ENCODE measurements at regions not wholly inside any gene's neighbourhood (a gene's known extent, or its start where the extent isn't known, plus 50 kb on each side); places are given as distances from the start of the nearest gene placed in this dataset.

DNA sequence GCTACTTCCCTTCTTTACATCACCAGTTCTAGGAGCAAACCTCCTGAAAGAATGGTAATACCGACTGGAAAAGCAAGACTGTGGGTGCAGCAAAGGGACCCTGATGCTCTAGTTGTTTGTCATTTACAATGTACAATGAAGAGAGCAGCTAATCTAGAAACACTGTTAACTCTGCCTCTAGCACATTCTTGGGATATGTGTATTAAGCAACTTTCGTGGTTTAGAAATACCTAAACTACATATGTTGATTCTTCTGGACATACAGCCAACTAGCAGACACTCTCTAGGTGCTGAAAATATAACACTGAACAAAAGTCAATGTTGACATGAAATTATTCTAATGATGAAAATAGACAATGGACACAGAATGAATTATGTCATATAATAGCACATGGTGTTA lies 440.3 kb upstream of the MC4R start:
- H3K4me1 Mint-ChIP-seq, result peaks cover 3% of the 10 kb centered on the region
- H3K4me3 ChIP-seq (ENCODE audit: low read length), result no peak overlapping the region
- H3K4me3 Mint-ChIP-seq, result no peak overlapping the region
- no peaks in the 10 kb centered on the region for H3K27me3 ChIP-seq (ENCODE audit: control insufficient read depth, insufficient read depth, low read length, poor library complexity, severe bottlenecking)
- TF ChIP-seq, protein P1, sequence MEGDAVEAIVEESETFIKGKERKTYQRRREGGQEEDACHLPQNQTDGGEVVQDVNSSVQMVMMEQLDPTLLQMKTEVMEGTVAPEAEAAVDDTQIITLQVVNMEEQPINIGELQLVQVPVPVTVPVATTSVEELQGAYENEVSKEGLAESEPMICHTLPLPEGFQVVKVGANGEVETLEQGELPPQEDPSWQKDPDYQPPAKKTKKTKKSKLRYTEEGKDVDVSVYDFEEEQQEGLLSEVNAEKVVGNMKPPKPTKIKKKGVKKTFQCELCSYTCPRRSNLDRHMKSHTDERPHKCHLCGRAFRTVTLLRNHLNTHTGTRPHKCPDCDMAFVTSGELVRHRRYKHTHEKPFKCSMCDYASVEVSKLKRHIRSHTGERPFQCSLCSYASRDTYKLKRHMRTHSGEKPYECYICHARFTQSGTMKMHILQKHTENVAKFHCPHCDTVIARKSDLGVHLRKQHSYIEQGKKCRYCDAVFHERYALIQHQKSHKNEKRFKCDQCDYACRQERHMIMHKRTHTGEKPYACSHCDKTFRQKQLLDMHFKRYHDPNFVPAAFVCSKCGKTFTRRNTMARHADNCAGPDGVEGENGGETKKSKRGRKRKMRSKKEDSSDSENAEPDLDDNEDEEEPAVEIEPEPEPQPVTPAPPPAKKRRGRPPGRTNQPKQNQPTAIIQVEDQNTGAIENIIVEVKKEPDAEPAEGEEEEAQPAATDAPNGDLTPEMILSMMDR (conservative IDR thresholded peaks at IDR 0.05), result no peak
- no peaks in the 10 kb centered on the region for H3K9me3 ChIP-seq (ENCODE audit: control insufficient read depth, low read length)
- H3K27me3 Mint-ChIP-seq (ENCODE audit: insufficient read depth), result no peaks in the 10 kb centered on the region
- no peaks in the 10 kb centered on the region for H3K36me3 Mint-ChIP-seq (ENCODE audit: low read depth)
- H3K27ac ChIP-seq (ENCODE audit: low read depth, low read length), result no peak overlapping the region
- no peaks in the 10 kb centered on the region for H3K36me3 ChIP-seq (ENCODE audit: control insufficient read depth, insufficient read depth, low read length)
- H3K4me1 ChIP-seq (ENCODE audit: control insufficient read depth, insufficient read depth, low read length), result no peaks in the 10 kb centered on the region
- no peak overlapping the region for H3K9ac ChIP-seq (ENCODE audit: extremely low read depth, low read length, poor library complexity, severe bottlenecking)
- no peaks in the 10 kb centered on the region for H3K9me3 Mint-ChIP-seq
- no peak for DNase-seq
- no peak overlapping the region for H3K27ac Mint-ChIP-seq
- WGBS, 2 experiments (ENCODE audit: insufficient coverage in 1 of 2, insufficient read length in 1 of 2), result 100% methylated on average over 2 of the region's 2 CpGs; no CpG with 5 or more reads in 1 of the 2 experiments

DNA sequence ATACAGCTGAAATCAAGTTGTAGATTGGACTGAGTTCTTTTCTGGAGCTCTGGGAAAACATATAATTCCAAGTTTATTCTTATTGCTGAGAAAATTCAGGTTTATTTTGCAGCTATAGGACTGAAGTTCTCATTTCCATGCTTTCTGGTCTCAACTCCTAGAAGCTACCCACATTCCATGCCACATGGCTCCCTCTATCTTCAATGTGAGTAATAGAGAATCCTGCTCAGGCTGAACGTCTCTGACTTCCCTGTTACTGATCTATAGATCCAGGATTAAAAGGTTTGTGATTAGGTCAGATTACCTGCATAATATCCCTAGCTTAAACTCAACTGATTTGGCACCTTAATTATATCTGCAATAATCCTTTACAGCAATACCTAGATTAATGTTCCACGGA lies 453.8 kb upstream of the MC4R start:
- no peak for DNase-seq
- Mint-ChIP-seq H3K4me1 (no peaks in the 10 kb centered on the region), H3K27ac (no peak overlapping the region), H3K36me3 (ENCODE audit: low read depth) (no peaks in the 10 kb centered on the region), H3K9me3 (no peaks in the 10 kb centered on the region), H3K4me3 (no peak overlapping the region), H3K27me3 (ENCODE audit: insufficient read depth) (no peaks in the 10 kb centered on the region)
- Histone ChIP-seq H3K4me1 (ENCODE audit: control insufficient read depth, insufficient read depth, low read length) (no peaks in the 10 kb centered on the region), H3K9ac (ENCODE audit: extremely low read depth, low read length, poor library complexity, severe bottlenecking) (no peak overlapping the region), H3K4me3 (ENCODE audit: low read length) (no peak overlapping the region), H3K9me3 (ENCODE audit: control insufficient read depth, low read length) (no peaks in the 10 kb centered on the region), H3K27me3 (ENCODE audit: control insufficient read depth, insufficient read depth, low read length, poor library complexity, severe bottlenecking) (no peaks in the 10 kb centered on the region), H3K27ac (ENCODE audit: low read depth, low read length) (no peak overlapping the region), H3K36me3 (ENCODE audit: control insufficient read depth, insufficient read depth, low read length) (no peaks in the 10 kb centered on the region)
- TF ChIP-seq, protein P1 (conservative IDR thresholded peaks at IDR 0.05), result peak; percentile 72
- 47 to 89% methylated on average over 1 to 2 of the region's 2 CpGs for WGBS, 2 experiments (ENCODE audit: insufficient coverage in 1 of 2, insufficient read length in 1 of 2)

DNA sequence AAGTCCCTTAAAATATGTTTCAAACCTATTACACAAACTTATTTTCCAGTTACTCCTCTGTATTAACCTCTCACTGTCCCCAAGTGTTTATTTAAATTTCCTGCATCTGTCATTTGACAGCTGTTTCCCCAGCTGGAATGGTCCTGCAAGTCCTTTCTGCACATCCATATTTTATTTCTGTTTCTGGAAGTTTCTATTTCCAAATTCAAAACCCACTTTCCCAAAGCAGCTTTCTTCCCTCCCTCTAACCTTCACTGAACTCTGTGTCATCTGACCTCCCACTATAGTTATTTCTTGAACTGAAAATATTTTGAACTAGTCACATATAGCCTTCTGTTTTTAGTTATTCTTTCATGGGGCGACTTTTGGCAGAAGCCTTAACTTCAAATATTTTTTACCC lies 459.4 kb upstream of the MC4R start:
- no peaks in the 10 kb centered on the region for H3K27me3 ChIP-seq (ENCODE audit: control insufficient read depth, insufficient read depth, low read length, poor library complexity, severe bottlenecking)
- Mint-ChIP-seq H3K4me1 (no peaks in the 10 kb centered on the region), H3K27me3 (ENCODE audit: insufficient read depth) (no peaks in the 10 kb centered on the region), H3K36me3 (ENCODE audit: low read depth) (no peaks in the 10 kb centered on the region), H3K9me3 (no peaks in the 10 kb centered on the region), H3K27ac (no peak overlapping the region), H3K4me3 (no peak overlapping the region)
- H3K36me3 ChIP-seq (ENCODE audit: control insufficient read depth, insufficient read depth, low read length), result no peaks in the 10 kb centered on the region
- H3K4me3 ChIP-seq (ENCODE audit: low read length), result no peak overlapping the region
- DNase-seq, result no peak
- H3K9ac ChIP-seq (ENCODE audit: extremely low read depth, low read length, poor library complexity, severe bottlenecking), result no peak overlapping the region
- TF ChIP-seq, protein P1 (conservative IDR thresholded peaks at IDR 0.05), result no peak
- no peaks in the 10 kb centered on the region for H3K4me1 ChIP-seq (ENCODE audit: control insufficient read depth, insufficient read depth, low read length)
- H3K9me3 ChIP-seq (ENCODE audit: control insufficient read depth, low read length), result no peaks in the 10 kb centered on the region
- H3K27ac ChIP-seq (ENCODE audit: low read depth, low read length), result no peak overlapping the region
- WGBS, 2 experiments (ENCODE audit: insufficient coverage in 1 of 2, insufficient read length in 1 of 2), result 80 to 100% methylated on average over 1 of the region's 1 CpG
